ENCODE measurements at regions not wholly inside any gene's neighbourhood (a gene's known extent, or its start where the extent isn't known, plus 50 kb on each side); places are given as distances from the start of the nearest gene placed in this dataset.
"Not testable (repeated sequence)": the region's sequence is repeated elsewhere in the genome, so short reads cannot be mapped to it uniquely, and the experiment has no call there.

DNA sequence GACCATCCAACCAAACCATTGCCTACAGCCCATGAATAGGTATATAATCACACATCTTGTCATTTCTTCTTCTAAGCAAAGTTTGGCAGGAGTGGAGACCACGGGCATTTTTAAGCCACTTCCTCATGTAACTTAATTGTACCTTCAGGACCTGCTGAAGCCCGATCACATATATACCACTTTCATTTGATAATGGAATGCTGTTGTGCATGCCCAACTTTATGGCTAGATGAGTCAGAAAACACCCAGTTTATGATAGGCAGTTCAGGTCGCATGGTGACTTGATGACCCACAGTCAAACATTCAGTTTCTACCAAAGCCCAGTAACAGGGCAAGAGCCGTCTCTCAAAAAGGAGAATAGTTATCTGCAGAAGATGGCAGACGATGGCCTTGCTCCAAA is 2295.0 kb upstream of the ACO1 start:
- DNase-seq = no peak

DNA sequence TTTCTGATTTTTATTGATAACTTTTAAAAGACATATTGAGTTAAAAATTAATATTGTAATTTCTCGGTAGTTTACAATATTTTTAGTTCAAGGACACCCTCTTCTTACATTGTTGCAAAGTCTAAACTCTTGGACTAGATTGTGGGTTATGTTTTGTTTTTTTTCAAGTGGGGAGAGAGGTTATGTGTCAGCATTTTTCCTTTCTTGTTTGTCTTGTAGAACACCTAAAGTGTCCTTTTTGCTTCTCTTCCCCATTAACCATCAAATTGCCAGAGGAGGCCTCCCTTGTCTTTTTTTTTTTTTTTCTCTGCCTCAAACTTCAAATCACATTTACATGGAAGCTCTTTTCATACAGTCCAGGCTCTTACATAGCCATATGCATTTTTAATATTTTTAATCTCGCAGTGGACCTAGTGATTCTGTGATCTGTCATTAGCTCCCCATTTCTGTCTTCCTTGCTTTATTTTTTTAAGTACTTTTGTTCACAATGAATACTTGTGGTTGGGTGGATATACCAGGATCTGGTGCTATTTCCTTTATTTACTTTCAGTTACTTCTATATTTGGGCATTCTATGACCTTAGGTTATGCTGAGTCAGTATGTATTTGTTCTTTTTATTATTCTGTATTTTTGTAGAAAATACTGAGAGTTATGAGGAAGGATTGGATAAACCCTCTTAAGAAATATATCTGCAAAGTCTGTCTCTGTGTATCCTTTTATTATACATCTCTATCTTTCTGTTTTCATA is 2280.6 kb upstream of the ACO1 start:
- no peak for DNase-seq

DNA sequence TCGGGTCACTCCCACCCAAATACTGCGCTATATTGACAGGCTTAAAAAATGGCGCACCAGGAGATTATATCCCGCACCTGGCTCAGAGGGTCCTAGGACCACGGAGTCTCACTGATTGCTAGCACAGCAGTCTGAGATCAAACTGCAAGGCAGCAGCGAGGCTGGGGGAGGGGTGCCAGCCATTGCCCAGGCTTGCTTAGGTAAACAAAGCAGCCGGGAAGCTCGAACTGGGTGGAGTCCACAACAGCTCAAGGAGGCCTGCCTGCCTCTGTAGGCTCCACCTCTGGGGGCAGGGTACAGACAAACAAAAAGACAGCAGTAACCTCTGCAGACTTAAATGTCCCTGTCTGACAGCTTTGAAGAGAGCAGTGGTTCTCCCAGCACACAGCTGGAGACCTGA is 2277.3 kb upstream of the ACO1 start:
- DNase-seq = not testable (repeated sequence)

DNA sequence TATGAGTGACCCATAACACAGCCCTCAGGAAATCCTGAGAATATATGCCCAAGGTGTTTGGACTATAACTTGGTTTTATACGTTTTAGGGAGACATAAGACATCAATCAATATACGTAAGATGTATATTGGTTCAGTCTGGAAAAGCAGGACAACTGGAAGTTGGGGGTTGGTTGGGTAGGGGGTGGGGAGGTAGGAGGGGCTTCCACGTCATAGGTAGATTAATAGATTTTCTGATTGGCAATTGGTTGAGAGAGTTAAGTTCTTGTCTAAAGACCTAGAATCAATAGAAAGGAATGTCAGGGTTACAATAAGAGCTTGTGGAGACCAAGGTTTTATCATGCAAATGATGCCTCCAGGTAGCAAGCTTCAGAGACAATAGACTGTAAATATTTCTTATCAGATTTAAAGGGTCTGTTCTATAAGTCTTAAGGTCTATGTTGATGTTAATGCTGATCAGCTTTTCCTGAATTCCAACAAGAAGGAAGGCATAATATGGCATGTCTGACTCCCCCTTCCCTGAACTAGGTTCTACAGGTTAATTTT is 2267.7 kb upstream of the ACO1 start:
- no peak for DNase-seq

DNA sequence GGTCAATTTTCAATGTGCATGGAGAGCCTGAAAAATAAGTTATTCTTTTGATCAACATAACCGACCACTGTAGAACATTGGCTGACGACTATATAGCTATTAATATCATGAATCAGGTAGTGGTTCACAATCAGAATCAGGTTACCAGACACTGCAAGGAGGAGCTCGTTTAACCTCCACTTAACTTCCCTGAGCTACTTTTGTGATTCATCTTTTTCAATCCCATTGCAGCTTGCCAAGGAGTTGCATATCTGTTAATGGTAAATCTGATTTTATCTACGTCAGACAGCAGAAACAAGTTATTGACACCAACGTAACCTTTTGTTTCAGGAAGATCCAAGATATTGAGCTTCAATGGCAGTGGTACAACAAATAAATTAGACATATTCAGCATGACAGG is 2263.8 kb upstream of the ACO1 start:
- no peak for DNase-seq

DNA sequence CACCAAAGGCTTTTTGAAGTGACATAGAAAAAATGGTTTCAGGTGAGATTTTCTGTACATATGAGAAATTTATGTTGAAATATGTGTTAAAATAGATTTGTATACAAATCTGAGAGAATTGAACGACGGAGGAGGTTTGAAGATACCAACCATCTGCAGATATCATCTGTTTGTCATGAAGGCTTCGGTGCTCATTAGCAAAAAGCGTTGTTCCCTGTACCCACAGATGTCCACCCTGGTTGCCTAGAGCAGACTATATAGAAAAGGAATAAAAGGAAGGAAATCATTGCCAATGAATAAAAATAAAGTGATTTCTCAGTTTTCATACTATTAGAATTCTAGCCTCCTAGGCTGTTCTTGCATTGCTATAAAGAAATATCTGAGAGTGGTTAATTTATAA is 2262.8 kb upstream of the ACO1 start:
- DNase-seq = no peak

DNA sequence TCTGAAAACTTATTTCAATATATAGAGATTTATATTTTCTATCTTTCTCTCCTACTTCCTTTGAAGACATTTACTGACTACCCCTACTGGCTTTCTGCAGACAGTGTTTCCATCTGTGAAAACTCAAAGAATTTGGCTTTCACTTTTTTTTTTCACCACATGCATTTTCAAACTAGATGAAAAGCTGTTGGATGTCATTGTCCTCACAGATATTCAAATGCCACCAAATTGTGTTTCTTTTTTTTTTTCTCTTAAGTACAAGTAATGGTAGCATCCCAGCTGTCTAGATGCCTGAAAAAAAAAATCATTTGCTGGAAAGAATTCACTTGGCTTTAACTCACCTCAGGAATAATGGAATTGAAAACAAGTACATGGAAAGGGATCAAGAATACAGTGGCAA is 2258.6 kb upstream of the ACO1 start:
- DNase-seq = no peak

DNA sequence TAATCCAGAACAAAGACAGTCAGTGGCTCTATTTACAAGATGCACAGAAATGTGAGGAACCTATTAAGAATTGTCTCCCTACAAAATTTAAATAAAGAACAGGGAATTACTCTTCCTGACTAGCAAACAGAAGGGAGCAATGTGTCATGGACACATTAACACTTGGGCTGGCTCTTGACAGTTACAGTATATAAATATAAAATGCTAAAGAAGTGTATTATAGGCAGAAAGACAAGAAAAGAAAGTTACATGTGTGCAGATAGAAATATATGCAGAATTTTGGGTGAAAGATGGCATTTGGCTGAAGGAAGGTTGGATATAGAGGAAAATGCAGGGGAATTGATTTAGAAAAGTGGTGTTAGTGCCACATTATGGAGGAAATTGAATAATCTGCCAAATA is 2257.1 kb upstream of the ACO1 start:
- no peak for DNase-seq

DNA sequence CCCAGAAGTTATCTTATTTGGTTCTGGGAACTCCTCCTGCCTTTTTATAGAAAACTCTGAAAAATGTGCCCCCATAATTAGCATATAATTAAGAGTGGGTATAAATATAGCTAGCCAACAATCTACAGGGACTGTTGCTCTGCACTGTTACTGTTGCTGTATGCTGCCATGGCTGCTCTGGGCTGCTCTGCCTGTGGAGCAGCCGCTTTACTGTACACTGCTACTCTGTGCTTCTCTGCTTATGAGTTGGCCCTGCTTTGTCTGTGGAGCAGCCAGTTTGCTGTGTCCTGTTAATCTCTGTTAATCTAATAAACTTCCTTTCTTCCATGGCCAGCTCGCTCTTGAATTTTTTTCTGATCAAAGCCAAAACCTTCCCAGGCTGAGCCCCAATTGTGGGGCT is 2244.0 kb upstream of the ACO1 start:
- no peak for DNase-seq

DNA sequence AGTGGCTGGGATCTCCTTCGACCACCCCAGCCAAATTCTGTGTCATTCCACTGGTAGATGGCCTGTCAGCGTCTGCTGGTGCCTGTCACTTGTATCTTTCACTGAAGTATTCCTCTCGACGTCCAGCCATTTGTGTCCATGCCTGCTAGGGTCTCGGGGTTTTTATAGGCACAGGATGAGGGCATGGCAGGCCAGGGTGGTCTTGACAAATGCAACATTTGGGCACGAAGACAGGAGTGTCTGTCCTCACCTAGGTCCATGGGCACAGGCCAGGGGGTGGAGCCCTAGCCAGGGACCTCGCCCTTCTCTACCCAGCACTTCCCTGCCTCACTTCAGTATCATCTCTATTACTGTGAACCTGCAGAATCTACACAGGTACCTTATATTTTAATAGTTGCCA is 2223.9 kb upstream of the ACO1 start:
- DNase-seq = no peak

DNA sequence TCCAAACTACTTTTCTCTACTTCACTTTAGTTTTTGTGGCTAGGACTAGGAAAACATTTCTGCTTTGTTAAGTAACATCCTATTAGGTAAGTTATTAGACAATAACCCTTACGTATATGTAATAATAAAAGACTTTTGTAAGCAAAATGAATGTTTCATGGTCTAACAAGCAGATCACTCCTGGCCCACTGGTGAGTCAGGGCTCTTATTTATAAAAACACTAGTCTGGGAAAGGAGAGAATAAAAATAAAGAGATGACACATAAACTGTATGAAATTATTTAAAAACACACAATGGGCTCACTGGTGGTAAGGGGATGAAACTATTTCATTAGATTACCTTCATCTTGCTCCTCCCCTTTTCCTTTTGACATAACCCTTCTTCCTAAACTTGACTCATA is 2212.2 kb upstream of the ACO1 start:
- DNase-seq = no peak

DNA sequence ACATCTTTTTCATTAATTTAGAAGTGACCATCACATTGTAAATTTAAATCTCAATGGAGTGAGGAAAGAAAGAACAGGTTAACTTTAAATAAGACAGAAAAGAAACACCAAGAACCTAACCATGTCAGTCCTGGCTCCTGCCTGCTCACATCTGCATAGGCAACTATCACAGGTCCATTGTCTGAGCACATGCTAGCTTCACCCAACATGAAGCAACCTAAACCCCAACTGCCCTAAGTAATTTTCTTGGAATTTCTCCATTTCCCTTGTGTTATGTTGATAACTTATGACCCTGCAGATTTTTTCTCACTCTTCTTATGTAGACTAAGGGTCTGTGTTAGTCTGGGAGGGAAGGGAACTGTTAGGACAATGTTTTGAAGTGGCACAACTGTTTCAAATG is 2205.8 kb upstream of the ACO1 start:
- DNase-seq = no peak

DNA sequence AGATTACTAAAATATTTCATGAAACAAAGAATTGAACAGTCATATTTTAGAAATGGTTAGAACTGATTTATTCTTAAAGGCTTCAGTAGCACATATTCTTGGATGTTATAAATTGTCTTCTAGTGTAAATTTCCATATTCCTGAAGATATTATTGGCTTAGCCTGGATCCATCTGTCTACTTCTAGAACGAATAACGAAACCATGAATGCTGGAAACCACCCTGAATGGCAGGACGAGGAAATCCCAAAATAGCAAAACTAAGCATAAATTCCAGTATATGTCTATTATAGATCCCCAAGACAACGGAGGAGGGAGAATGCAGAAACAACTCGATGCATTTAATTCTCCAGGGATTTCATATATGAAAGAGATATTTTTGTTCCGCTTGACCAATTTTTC is 2191.0 kb upstream of the ACO1 start:
- DNase-seq = no peak

DNA sequence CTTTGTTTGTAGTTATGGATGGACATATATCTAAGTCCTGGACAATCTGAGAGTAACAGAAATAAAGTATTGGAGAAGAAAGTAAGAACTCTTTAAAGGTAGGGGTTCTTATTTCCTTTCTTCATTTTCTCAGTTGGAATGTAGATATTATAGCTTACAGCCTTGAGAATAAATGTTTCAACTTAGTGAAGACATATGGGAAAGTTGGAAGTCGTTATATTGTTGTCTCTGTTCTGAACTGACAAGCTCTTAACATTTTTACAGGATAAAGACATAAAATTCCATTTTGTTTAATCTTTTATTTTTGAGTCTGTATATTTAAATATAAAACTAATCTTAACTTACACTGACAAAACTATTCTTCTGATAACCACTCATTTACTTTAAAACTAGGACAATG is 2187.5 kb upstream of the ACO1 start:
- no peak for DNase-seq

DNA sequence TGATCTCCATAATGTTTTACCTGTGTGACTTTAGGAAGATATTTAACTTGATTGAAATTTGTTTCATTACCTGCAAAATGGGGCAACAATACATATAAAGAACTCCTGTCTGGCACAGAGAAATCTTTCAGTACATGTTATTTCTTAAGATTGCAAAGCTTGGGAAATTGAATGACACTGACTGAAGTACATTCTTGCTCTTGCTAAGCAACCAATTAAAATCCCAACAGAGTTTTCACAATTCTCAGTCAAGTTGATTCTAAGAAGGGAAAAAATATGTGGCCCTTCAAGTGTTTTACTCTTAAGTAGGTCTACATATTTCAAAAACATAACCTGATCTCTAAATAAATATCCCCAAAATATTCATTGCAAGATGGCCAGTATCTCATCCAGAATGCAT is 2187.0 kb upstream of the ACO1 start:
- no peak for DNase-seq

DNA sequence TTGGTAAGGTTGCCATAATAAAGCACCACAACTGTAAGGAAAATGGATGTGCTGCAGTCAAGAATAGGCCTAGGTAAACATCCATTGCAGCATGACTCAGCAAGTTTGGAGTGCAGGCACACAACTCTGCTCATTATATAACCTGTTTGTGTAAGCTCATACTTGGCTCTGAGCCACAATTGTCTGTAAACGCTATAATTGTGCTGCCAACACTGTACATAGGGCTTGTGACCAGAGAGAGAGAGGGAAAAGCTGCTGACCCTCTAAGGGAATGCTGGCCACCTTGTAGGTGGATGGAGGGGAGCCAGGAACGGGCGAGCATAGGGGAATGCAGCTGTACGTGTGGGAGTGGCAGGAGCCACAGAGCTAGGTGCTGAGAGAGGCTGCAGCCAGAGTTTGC is 2186.5 kb upstream of the ACO1 start:
- DNase-seq = no peak

DNA sequence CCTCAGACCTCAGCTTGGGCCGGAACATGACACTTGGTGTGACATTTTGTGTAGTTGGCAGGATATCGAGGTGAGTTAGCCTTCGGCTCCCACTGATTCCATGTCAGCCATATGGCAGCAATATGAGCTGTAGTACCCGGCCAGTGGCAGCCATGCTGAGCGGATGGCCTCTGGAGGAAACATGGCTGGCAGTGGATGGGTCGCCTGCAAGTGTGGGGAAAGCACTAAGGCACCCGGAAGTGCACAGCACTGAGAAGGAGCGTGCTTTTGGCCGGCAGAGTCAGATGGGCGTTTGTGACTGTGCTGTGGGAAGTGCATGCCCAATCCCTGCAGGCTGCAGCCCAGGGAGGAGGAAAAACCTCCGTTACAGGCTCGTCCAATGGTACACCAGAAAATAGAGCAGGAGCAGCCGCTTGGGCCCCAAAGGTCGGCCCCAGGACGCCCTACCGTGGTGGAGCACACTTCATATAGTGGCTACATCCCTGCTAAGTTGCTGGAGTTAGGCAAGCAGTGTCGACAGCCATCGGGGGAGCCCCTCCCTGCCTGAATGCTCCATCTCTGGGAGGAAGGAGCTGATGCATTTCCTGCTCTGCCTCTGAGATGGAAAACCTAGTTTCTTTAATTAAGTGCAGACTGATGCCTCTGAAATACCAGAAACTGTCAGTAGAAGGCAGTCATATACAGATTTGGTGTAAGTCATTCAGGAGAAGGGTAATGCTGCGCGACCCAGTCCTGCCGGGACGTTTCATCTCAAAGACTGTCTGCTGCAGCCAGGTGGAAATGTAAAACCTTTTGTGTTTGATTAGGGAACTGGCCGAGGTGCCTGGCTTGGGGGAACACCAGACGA is 2185.8 kb upstream of the ACO1 start:
- no peak for DNase-seq

DNA sequence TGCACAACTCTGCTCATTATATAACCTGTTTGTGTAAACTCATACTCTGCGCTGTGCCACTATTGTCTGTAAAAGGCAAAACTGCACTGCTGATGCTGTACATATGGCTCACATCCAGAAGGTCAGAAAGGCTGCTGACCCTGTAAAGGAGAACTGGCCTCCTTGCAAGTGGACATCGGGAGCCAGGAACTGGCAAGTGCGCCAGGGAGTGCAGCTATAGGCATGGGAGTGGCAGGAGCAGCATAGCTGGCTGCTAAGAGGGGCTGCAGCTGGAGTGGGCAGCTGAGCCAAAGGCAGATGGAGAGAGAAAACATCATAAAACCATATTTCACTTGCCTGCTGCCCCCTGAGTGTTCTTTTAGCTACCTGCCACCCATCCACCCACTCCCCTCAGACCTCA is 2183.4 kb upstream of the ACO1 start:
- DNase-seq = no peak

DNA sequence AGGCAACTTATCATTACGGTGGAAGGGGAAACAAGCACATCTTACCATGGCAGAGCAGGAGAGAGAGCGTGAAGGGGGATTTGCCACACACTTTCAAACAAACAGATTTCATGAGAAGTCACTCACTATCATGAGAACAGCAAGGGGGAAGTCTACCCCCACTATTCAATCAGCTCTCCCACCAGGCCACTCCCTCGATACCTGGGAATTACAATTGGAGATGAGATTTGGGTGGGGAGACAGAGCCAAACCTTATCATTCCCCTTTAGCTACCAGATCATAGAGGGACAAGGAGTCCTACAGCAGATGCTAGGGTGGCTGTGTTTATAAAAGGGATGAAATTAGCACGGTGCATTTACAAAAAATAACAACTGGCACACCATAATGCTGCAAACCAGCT is 2149.4 kb upstream of the ACO1 start:
- DNase-seq = no peak

DNA sequence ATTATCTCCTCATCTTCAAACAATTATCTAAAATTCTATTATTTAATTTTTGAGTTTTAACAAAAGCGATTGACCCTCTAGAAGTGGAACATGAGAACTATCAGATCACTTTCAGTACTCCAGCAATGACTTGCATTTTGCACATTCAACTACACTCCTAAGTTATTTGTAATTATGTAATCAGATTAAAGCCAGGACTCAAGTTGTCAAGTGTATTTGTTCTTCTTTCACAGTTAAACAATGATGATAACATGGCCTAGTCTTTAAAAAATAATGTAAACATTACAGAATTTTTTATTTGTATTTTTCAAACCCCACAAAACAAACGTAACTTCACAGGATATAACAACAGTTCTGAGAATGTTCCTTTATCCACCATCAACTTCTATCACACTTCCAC is 2148.9 kb upstream of the ACO1 start:
- no peak for DNase-seq

DNA sequence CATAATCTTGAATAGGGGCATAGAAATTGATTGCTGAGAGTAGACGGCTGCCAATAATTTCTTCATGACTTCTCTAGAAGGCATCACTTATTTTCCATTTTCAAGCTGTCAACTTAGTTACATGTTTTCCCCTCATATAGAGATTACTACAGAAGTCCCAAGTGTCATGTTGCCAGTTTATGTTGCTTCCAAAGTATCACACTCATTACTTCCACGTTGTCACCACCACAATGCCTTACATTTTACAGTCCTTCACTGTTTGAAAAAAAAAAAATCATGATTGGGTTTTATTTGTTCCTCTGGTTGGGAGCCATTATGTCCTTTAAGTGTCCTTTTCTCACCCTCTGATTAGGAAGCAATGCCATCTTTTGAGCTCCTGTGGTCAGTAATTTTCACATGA is 2144.6 kb upstream of the ACO1 start:
- no peak for DNase-seq

DNA sequence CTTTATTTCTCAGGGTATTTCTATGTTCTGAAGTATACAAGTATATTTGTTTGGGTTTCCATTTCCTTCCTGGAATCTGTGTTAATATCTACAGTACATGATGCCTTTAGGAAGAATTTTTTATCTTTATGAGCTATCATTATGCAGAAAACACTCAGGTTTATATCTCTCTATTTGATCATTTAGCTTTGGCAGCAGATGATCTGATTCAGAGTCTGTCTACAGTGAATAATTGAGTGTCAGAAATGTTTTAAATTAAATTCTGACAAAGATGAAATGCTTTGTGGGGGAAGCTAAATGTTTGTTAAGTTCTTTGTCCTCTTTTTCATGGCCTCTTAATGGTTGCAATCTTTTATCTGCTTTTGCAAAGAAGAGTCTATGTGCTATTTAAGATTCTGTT is 2141.0 kb upstream of the ACO1 start:
- DNase-seq = no peak

DNA sequence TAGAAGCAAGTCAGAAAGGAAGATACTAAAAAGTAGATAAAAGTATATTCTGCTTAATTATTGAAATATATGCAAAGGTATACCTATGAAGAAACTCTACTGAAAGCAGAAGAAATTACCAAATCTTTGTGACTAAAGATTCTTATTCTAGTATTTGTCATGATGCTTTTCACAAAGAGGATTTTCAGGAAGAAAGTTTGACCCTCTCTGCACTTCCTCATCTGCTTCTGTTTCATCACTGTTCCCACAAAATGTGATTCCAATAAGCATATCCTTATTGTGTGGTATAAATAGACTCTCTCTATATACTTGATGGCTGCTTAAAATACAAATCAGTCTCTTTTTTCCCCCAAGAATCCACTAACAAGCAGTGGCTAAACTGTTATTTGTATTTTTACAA is 2139.6 kb upstream of the ACO1 start:
- no peak for DNase-seq

DNA sequence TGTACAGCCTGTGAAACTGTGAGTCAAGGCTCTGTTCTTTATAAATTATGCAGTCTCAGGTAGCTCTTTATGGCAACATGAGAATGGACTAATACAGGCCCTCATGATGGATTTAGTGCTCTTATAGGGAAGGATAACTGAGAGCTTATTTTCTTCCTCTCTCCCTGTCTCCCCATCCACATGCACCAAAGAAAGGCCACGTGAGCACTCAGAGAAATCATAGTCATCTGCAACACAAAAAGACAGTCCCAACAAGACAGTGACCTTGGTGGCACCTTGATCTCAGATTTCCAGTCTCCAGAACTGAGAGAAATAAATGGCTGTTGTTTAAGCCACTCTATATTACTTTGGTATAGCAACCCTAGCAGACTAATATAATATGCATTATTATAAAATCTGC is 2133.6 kb upstream of the ACO1 start:
- no peak for DNase-seq

Measured in bone marrow (tissue), 2 donors.